ENCODE measurements at regions not wholly inside any gene's neighbourhood (a gene's known extent, or its start where the extent isn't known, plus 50 kb on each side); places are given as distances from the start of the nearest gene placed in this dataset.
A peak's percentile ranks its signal among the peaks of the same experiment; 100 is the strongest.

GRCh38 chr3:181425074-181425473 is 286.7 kb upstream of the SOX2 start:
- FAIRE-seq = no peak
- TF ChIP-seq EZH2 (IDR thresholded peaks at IDR 0.05; ENCODE audit: low read length) (no peak), CTCF (optimal IDR thresholded peaks at IDR 0.05 in 1 of 3, IDR thresholded peaks at IDR 0.05 in 1 of 3, conservative IDR thresholded peaks at IDR 0.05 in 1 of 3; ENCODE audit: extremely low read depth in 1 of 3, insufficient read depth in 2 of 3, low read length in 3 of 3) (no peak)
- no peaks in the 10 kb centered on the region for H3K27me3 ChIP-seq (ENCODE audit: control insufficient read depth, extremely low read depth, insufficient read depth, low read length)
- H3K9me3 ChIP-seq (ENCODE audit: control insufficient read depth, low read depth, low read length) = no peaks in the 10 kb centered on the region
- no peaks in the 10 kb centered on the region for H3K36me3 ChIP-seq (ENCODE audit: control insufficient read depth in 2 of 2, extremely low read depth in 1 of 2, insufficient read depth in 2 of 2, low read length in 2 of 2)
- no peak overlapping the region for H3K27ac ChIP-seq (ENCODE audit: control insufficient read depth, insufficient read depth, low read length)
- H3K9ac ChIP-seq (ENCODE audit: control insufficient read depth, extremely low read depth, insufficient read depth, low read length) = no peak overlapping the region
- DNase-seq (ENCODE audit: low read depth, low spot score) = no peak
- H3K79me2 ChIP-seq (ENCODE audit: control insufficient read depth, insufficient read depth, low read length) = no peaks in the 10 kb centered on the region
- H4K20me1 ChIP-seq (ENCODE audit: control insufficient read depth, extremely low read depth, insufficient read depth, low read length) = no peaks in the 10 kb centered on the region
- no peak overlapping the region for H2AFZ ChIP-seq (ENCODE audit: control insufficient read depth, low read length)
- no peak overlapping the region for H3K4me2 ChIP-seq (ENCODE audit: control insufficient read depth, extremely low read depth, insufficient read depth, low read depth, low read length)
- H3K9me1 ChIP-seq (ENCODE audit: control insufficient read depth, extremely low read depth, insufficient read depth, low read length) = no peaks in the 10 kb centered on the region
- dilution Hi-C loops (cut with MboI; ENCODE audit: extremely low pct_ligation_motif_present, low sequenced_read_pairs) = no loop called here
- H3K4me1 ChIP-seq (ENCODE audit: control insufficient read depth, extremely low read depth, insufficient read depth, low read length) = no peaks in the 10 kb centered on the region
- no peak overlapping the region for H3K4me3 ChIP-seq (ENCODE audit: control insufficient read depth in 2 of 3, extremely low read depth in 1 of 3, insufficient read depth in 2 of 3, low read depth in 1 of 3, low read length in 3 of 3)

GRCh38 chr3:181418233-181418632 is 293.5 kb upstream of the SOX2 start:
- DNase-seq (ENCODE audit: low read depth, low spot score) = no peak
- H3K4me3 ChIP-seq (ENCODE audit: control insufficient read depth in 2 of 3, extremely low read depth in 1 of 3, insufficient read depth in 2 of 3, low read depth in 1 of 3, low read length in 3 of 3) = no peak overlapping the region
- H3K36me3 ChIP-seq (ENCODE audit: control insufficient read depth in 2 of 2, extremely low read depth in 1 of 2, insufficient read depth in 2 of 2, low read length in 2 of 2) = no peaks in the 10 kb centered on the region
- H3K9me3 ChIP-seq (ENCODE audit: control insufficient read depth, low read depth, low read length) = no peaks in the 10 kb centered on the region
- TF ChIP-seq CTCF (optimal IDR thresholded peaks at IDR 0.05 in 1 of 3, IDR thresholded peaks at IDR 0.05 in 1 of 3, conservative IDR thresholded peaks at IDR 0.05 in 1 of 3; ENCODE audit: extremely low read depth in 1 of 3, insufficient read depth in 2 of 3, low read length in 3 of 3) (no peak), EZH2 (IDR thresholded peaks at IDR 0.05; ENCODE audit: low read length) (no peak)
- no peak overlapping the region for H3K27ac ChIP-seq (ENCODE audit: control insufficient read depth, insufficient read depth, low read length)
- no peak for FAIRE-seq
- peaks cover 13% of the 10 kb centered on the region for H3K4me1 ChIP-seq (ENCODE audit: control insufficient read depth, extremely low read depth, insufficient read depth, low read length)
- dilution Hi-C loops (cut with MboI; ENCODE audit: extremely low pct_ligation_motif_present, low sequenced_read_pairs) = no loop called here
- H3K9ac ChIP-seq (ENCODE audit: control insufficient read depth, extremely low read depth, insufficient read depth, low read length) = no peak overlapping the region
- no peaks in the 10 kb centered on the region for H3K27me3 ChIP-seq (ENCODE audit: control insufficient read depth, extremely low read depth, insufficient read depth, low read length)
- no peaks in the 10 kb centered on the region for H3K9me1 ChIP-seq (ENCODE audit: control insufficient read depth, extremely low read depth, insufficient read depth, low read length)
- H4K20me1 ChIP-seq (ENCODE audit: control insufficient read depth, extremely low read depth, insufficient read depth, low read length) = no peaks in the 10 kb centered on the region
- H2AFZ ChIP-seq (ENCODE audit: control insufficient read depth, low read length) = peak overlapping the region; percentile 54
- no peaks in the 10 kb centered on the region for H3K79me2 ChIP-seq (ENCODE audit: control insufficient read depth, insufficient read depth, low read length)
- H3K4me2 ChIP-seq (ENCODE audit: control insufficient read depth, extremely low read depth, insufficient read depth, low read depth, low read length) = peak overlapping the region; percentile 42
